ENCODE measurements at regions not wholly inside any gene's neighbourhood (a gene's known extent, or its start where the extent isn't known, plus 50 kb on each side); places are given as distances from the start of the nearest gene placed in this dataset.
"Not testable (repeated sequence)": the region's sequence is repeated elsewhere in the genome, so short reads cannot be mapped to it uniquely, and the experiment has no call there.

DNA sequence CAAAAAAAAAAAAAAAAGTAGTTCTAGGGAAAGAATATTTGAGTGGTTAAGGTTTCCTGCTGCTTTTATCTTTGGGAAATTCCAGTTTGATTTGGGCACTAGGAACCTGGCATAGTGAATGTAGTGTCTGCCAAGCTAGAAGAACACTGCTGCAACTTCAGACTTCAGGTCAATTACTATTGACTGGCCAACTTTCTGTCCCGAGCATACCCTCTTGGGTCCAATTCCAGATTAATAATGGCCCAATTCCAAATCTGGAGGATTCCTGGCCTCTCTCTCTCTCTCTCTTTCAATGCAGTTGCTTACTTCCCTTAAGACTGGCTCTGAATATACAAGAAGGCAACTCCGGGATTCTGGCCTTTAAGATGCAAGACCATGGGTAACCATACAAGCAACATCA lies 74.9 kb downstream of the ANKEF1 start:
- DNase-seq = peak; percentile 65 to 87

DNA sequence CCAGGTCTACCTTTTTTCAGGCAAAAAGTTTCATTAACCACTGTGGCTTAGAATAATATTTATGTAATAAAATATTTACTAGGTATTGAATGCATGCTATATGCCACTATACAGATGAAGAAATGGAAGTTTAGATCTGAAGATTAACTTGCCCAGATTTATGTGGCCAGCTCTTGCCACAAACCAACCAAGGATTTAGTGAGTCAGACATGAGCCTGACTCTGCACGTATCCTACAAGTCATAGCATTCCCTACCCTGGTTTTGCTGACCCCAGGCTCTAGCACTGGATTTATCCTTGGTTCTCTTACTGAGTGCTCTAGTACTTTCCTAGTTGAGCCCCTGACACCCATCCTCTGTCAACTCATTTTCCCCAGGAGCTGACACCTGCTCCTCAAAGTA lies 75.4 kb downstream of the ANKEF1 start:
- DNase-seq = no peak

DNA sequence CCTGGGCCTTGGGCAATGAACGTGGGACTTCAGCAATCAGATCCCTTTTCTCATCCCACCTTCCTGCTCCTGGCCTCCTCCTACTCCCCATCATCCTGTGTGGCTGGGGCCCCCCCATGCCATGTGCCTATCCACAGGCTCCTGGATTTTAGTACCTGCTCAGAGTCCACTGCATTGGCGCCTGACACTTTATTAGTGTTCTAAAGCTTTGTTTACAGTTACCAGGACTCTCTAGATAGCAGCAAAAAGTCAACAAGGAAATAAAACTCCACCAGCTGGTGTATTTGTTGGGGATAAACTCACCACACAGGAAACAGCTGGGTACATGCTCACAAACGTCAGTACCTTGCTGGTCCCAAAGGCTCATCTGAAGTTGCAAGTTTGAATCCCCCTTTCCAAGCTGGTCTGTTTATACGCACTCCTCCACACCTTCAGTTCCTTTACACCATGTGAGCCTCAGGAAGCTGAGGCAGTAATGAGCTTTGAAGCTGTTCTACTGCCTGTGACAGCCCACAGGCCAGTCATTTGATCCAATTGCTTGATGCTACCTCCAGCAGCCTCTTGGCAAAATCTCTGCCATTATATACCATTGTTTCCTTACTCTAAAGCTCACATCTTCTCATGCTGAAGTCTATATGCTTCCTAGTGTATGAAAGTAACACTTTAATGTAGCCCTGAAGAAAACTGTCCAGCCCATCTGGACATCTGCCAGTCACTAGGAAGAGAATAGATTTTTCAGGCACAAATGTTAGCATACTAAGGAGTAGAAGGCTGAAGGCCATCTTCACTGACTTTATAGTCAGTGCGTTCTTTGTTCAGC lies 76.6 kb downstream of the ANKEF1 start:
- DNase-seq = no peak

DNA sequence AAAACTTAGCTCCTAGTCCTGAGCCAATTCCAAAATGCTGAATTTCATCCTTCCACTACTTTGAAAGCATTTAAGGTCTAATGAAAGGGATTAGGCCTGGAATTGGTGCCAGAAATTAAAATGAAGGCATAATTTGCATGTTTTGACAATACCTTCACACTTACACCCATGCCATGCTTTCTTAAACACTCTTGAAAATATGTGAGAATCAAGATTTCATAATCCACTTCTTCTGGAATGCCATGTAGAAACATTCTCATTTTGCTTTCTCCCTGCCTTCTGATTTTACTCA lies 77.1 kb downstream of the ANKEF1 start:
- no peak for DNase-seq

DNA sequence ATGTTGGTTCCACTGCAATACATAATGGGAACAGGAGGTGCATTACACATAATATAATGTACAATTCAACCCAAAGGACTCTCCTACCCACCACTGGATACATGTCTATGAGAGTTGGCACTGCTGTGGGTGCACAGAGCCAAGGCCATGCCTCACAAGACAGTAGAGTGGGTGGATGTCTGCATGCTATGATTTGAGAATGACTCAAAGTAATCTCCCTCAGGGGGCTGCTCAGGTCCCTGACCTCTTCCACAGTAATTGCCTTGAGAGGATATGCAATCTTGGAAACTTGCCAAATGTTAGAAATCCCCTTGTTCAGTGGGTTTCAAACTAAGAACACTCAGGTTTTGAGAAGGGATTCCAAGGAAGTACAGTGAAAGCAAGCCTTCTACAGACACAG lies 79.0 kb downstream of the ANKEF1 start:
- no peak for DNase-seq

DNA sequence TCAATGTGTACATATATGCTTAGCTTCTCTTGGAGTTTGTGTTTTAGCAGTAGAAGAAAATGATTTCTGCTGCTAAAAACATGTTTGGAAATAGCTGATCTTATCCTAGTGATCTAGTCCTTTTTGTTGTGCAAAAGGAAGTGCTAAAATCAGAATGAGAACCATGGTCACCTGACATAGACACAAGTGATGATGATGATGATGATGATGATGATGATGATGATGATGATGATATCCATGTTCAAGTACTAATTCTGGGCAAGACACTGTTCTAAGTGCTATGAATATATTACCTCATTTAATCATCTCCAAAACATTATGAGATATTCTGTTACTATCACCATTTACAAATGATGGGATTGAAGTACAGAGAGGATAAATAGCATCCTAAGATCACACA lies 79.8 kb downstream of the ANKEF1 start:
- DNase-seq = no peak

DNA sequence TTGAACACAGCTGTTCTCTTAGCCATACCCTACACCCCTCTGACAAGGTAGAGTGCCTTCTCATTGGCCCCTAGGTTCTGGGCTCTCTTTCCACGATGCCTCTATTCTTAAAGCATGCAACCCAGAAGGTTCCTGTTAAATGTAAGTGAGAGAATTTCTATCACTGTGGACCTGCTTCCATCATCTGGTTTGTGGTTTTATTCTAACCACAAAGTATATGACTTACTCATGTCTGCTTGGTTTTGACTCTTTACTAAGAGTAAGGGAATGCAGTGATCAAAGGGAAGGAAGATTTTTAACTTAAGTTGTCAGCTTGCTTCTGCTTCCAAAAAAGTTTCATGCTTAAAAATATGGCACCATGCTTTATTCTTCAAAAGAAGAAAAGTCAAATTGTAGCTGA lies 80.2 kb downstream of the ANKEF1 start:
- DNase-seq = no peak

DNA sequence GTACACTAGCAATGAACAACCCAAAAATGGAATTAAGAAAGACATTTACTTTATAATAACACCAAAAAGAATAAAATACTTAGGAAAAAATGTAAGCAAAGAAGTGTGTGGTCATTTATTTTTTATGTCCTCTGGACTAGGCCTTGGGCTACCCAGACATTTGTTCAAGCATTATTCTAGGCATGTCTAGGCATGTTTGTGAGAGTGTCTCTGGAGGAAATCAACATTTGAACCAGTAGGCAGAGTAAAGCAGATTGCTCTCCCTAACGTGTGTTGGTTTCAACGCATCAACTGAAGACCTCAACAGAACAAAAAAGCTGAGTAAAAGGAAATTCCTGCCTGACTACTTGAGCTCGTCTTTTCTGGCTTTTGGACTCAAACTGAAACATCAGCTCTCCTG lies 84.5 kb downstream of the ANKEF1 start:
- peak in 1 of 2 experiments; percentile 12 for DNase-seq

DNA sequence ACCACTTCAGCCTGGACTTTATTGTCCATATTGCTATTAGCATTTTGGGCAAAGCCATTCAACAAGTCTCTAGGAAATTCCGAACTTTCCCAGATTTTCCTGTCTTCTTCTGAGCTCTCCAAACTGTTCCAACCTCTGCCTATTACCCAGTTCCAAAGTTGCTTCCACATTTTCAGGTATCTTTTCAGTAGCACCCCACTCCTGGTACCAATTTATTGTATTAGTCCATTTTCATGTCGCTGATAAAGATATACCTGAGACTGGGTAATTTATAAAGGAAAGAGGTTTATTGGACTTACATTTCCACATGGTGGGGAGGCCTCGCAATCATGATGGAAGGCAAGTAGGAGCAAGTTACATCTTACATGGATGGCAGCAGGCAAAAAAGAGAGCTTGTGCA lies 90.1 kb downstream of the ANKEF1 start:
- DNase-seq = not testable (repeated sequence)

DNA sequence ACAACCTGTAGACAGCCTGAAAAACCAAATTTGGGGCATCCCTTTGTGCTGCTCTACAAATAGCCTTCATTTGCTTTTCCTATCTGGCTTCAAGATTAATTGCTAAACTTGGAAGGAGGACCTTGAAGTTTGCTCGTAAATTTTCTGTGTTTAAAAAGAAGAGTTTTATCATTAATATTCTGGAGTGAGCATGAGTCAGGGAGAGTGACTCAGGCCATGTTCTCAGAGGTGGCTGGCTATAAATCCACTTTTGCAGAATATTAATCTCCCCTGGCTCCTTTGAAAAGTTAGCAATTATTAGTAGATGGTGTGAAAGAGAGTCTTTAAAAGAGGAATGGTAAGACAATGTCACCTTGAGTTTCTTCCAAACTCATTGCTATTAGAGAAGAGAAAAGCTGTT lies 91.0 kb downstream of the ANKEF1 start:
- DNase-seq = no peak

DNA sequence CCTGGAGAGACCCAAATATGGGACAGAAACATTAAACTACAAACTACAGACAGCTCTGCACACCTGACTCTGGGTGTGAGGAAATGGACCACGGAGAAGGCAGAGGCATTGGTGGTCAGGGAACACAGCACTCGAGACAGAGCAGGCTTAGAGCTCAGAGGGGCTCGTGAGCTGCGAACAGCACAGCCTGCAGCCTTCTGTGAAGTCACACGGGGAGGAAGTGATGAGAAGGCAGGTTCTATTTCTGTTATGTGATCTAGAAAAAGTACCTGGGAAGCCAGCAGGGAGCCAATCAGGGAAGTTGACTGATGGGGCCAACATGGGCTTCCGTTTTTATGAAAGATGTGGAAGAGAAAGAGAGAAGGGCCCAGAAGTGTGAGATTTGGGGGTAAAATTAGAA lies 88.9 kb upstream of the SNAP25 start:
- no peak for DNase-seq

DNA sequence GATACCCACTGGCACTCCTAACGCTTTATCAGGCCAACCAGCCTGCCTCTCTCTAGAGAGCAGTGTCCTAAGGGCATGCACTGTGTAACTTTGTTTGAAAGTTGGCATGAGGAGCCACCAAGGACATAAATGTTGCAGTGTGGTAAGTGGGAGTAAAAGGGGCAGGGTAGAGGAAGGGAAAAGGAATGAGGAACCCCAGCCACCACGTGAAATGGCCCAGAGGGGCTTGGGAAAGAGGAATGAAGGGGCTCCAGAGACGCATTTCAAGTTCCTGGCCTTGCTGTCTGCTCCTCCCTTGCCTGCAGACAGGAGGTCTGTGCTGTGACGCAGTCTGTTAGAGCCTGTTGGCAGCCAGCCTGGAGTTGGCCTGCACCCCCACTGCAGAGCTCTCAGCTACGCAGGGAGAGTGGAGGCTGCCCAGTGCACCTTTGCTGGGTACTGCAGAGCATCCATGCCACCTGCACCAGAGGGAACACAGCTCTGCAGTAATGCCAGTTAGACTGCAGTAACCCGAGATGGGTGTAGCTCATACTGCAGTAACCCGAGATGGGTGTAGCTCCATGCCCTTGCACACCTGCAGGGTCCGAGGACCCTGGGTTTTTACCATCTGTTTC lies 86.8 kb upstream of the SNAP25 start:
- DNase-seq = peak; percentile 81 to 86

DNA sequence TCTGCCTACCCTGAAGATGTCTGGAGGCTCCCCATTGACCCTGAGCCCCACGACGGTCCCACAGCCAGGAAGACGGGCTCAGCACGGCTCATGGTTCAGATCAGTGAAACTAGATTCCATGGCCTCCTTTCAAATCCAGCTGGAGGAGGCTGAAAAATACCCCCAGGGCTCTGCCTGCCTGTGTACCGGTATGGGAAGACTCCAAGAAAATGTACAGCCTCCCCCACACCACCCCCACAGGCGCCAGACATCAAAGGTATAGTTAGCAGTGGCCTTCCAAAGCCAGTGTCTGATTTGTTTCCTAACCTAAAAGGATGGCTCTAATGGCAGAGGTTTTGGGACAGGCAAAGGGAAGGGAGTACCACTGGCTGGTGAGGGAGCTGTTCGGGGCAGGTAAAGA lies 86.2 kb upstream of the SNAP25 start:
- no peak for DNase-seq

DNA sequence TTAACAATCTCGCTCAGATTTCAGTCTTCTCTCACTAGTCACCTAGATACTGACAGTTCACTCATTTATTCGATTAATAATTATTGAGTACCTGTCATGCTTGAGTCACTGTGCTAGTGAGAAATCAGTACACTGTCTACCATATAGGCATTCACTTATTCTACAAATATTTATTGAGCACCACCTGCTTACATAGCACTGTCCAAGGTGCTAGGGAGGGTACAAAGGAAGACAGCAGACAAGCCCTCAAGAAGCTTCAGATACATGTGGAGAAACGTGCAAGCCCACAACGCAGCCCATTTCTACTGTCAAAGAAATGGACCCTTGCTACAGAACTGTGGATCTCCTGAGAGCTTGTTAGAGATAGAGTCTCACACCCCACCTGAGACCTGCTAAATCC lies 85.1 kb upstream of the SNAP25 start:
- no peak for DNase-seq

DNA sequence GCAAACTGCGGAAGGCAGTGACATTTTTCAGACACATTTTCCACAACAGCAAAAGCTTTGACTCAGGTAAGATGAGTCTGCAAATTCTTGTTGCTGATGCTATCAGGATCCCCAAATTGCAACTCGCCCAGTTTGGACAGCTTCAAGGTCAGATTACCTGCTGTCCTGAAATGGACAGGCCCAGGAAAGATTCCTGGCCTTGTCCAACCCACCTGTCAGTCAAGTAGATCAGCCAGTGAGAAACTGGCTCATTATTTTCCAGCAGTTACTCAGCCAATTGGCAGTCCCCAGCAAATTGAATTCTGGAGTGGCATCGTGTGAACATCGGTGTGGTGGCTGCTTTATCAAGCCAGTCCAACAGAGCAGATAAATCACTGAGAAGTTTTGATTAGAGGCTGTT lies 84.5 kb upstream of the SNAP25 start:
- peak in 1 of 2 experiments; percentile 13 for DNase-seq

DNA sequence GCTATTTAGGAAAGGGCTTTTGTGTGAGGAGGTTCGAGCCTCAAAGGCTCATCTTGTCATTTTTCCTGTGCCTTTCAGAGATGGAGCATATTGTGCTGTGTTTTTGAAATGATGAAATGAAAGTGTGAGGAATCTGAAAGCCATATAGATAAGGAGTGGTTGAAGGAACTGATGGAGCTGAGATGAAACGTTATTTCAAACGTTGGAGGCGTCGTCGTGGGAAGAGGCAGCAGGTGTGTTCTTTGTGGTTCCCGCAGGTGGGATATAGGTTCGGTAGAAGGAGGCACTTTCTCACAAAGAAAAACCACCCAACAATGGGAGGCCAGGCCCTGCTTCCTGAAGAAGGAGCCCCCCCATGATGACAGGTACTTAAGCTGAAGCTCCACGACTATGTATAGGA lies 83.2 kb upstream of the SNAP25 start:
- no peak for DNase-seq

DNA sequence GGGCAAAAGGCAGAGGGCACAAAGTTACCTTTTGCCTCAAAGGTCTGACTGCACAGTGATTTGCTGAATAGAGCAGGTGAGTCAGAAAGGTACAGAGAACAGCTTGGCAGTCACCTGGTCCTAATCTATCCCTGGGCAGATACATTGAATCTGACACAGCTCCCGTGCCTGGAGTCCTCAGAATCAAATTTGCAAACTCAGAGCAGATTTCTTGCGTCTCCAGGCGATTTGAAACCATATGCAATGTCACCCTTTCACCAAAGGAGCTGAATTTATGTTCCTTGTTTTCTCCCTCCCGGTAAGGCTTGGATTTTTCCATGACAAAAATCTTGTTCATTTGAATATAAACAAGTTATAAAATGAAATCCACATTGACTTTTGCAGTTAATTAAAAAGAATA lies 81.6 kb upstream of the SNAP25 start:
- DNase-seq = no peak

DNA sequence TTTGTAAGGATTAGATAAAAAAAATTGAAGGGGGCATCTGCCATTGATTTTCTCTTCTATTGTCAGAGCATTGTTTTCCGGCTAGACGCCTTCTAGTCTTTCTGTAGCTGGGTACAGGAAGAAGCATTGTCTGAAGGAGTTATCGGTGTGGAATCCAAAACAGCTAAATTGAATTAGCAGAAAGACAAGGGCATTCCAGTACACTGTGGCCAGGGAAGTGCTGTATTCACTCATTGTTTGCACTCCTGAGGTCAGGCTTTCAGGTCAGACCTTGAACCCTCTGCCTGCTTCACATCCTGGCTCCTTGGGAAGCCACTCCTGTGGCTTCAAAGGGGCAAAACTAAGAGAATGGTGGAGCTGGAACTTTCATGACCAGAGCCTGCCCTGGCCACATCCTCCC lies 81.1 kb upstream of the SNAP25 start:
- no peak for DNase-seq

DNA sequence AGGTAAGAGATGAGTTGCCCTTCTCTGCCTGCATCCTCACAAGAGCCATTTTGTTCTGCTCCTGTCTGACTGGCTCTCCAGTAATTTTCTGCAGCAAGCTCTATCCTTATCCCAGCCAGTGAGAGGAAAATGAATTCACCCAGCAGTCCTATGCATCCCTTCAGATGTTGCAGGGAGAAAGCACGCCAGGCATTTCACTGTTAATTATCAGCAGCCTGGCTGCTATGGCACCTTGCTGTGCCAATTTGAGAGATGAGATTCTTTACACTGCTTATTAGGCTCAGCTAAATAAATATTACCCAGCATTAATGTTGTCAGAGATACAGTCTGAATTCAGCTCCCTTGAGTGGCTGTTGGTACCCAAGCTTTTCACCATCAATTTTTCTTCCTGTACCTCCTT lies 61.1 kb upstream of the SNAP25 start:
- peak in 1 of 2 experiments; percentile 85 for DNase-seq

DNA sequence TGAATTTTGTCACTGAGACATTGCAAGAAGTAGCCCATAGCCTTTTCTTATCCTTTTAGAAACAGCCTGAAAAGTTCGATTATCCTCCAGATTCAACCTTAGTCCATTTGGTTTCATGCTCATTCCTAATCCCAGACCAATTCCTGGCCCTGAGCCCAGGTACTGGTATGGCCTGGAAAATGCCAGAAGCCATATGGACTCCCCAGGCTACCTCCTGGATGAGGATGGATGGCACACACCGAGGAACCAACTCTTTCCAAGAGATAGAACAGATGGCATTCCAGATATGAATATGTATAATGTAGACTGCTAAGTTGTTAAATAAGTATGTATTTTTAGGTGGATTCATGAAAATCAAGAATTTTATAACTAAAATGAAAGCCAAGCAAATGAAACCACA lies 51.6 kb upstream of the SNAP25 start:
- peak in 1 of 2 experiments; percentile 90 for DNase-seq

DNA sequence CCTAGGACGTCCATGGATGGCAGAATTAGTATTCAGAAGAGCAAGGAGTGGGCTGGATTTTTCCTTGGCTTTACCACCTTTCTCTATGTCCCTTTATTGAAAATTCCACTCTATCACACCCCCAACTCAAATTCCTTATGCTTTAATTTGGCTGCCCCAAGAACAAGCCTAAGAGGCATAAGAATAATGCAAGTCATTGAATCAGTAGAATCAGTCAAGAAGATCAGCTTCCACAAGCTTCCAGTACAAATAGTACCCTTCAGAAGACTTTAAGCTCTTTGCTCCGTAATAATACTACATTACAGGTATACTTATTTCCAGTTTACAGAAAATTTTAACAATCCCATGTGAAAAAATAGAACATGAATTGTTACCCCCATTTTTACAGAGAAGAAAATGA lies 51.0 kb upstream of the SNAP25 start:
- DNase-seq = no peak

Measured in NCI-H446 (cell line).